ENCODE measurements at regions not wholly inside any gene's neighbourhood (a gene's known extent, or its start where the extent isn't known, plus 50 kb on each side); places are given as distances from the start of the nearest gene placed in this dataset.

DNA sequence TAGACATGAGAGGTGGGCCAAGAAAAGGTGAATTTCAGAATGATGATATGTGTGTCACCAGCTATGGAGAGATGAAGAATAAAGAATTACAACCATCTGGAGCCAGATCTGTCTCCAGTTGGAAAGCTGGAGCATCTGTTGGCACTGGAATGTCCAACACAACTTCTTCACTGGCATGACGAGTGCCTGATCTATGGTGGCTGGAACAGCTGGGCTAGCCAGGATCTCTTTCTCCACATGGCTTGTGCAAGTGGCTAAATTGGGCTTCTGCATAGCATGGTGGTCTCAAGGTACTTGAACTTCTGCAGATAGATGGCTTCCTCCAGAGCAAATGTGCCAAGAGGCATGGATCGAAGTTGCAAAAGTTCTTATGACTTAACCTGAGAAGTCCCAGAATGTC is 256.1 kb upstream of the NCAM1 start:
- TF ChIP-seq EP300 (IDR thresholded peaks at IDR 0.05; ENCODE audit: borderline replicate concordance in 1 of 2, low read depth in 2 of 2, low read length in 2 of 2) (no peak), ZNF274 (IDR thresholded peaks at IDR 0.05; ENCODE audit: borderline replicate concordance, extremely low read depth, low read length) (no peak), POLR2AphosphoS5 (IDR thresholded peaks at IDR 0.05; ENCODE audit: low read depth, low read length) (no peak), POLR2A (IDR thresholded peaks at IDR 0.05; ENCODE audit: control extremely low read depth in 1 of 2, low read depth in 2 of 2, low read length in 2 of 2) (no peak), SAP30 (IDR thresholded peaks at IDR 0.05; ENCODE audit: insufficient read depth, insufficient replicate concordance, low read length) (no peak), SP1 (IDR thresholded peaks at IDR 0.05; ENCODE audit: low read depth, low read length) (no peak), PHF8 (conservative IDR thresholded peaks at IDR 0.05; ENCODE audit: low read depth, low read length) (no peak), EZH2 (IDR thresholded peaks at IDR 0.05; ENCODE audit: low read depth, low read length, severe bottlenecking) (no peak), EGR1 (IDR thresholded peaks at IDR 0.05; ENCODE audit: borderline replicate concordance, low read depth, low read length) (no peak)
- TF ChIP-seq, protein P1, sequence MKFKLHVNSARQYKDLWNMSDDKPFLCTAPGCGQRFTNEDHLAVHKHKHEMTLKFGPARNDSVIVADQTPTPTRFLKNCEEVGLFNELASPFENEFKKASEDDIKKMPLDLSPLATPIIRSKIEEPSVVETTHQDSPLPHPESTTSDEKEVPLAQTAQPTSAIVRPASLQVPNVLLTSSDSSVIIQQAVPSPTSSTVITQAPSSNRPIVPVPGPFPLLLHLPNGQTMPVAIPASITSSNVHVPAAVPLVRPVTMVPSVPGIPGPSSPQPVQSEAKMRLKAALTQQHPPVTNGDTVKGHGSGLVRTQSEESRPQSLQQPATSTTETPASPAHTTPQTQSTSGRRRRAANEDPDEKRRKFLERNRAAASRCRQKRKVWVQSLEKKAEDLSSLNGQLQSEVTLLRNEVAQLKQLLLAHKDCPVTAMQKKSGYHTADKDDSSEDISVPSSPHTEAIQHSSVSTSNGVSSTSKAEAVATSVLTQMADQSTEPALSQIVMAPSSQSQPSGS (IDR thresholded peaks at IDR 0.05; ENCODE audit: low read length), result no peak
- TF ChIP-seq, protein P2, sequence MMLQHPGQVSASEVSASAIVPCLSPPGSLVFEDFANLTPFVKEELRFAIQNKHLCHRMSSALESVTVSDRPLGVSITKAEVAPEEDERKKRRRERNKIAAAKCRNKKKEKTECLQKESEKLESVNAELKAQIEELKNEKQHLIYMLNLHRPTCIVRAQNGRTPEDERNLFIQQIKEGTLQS (IDR thresholded peaks at IDR 0.05; ENCODE audit: insufficient read depth, low read depth, low read length), result no peak
- TF ChIP-seq, protein P3, sequence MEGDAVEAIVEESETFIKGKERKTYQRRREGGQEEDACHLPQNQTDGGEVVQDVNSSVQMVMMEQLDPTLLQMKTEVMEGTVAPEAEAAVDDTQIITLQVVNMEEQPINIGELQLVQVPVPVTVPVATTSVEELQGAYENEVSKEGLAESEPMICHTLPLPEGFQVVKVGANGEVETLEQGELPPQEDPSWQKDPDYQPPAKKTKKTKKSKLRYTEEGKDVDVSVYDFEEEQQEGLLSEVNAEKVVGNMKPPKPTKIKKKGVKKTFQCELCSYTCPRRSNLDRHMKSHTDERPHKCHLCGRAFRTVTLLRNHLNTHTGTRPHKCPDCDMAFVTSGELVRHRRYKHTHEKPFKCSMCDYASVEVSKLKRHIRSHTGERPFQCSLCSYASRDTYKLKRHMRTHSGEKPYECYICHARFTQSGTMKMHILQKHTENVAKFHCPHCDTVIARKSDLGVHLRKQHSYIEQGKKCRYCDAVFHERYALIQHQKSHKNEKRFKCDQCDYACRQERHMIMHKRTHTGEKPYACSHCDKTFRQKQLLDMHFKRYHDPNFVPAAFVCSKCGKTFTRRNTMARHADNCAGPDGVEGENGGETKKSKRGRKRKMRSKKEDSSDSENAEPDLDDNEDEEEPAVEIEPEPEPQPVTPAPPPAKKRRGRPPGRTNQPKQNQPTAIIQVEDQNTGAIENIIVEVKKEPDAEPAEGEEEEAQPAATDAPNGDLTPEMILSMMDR (IDR thresholded peaks at IDR 0.05; ENCODE audit: control extremely low read depth in 1 of 3, insufficient read depth in 1 of 3, low read depth in 1 of 3, low read length in 3 of 3), result no peak
- TF ChIP-seq, protein P4, sequence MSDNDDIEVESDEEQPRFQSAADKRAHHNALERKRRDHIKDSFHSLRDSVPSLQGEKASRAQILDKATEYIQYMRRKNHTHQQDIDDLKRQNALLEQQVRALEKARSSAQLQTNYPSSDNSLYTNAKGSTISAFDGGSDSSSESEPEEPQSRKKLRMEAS (IDR thresholded peaks at IDR 0.05), result no peak

All from H1 (cell line).